Stimulated activated CD8-positive, alpha-beta memory T cell treated with anti-CD3 and anti-CD28 coated beads, Interleukin-4, amount 100 ng/mL, for 48 hours (primary cell): ENCODE measurements at regions not wholly inside any gene's neighbourhood (a gene's known extent, or its start where the extent isn't known, plus 50 kb on each side); places are given as distances from the start of the nearest gene placed in this dataset.

ENCODE experiments used
- DNase-seq: peaks from one replicate; pipeline ENCODE4 v3.0.0-alpha.2; 2020

DNA sequence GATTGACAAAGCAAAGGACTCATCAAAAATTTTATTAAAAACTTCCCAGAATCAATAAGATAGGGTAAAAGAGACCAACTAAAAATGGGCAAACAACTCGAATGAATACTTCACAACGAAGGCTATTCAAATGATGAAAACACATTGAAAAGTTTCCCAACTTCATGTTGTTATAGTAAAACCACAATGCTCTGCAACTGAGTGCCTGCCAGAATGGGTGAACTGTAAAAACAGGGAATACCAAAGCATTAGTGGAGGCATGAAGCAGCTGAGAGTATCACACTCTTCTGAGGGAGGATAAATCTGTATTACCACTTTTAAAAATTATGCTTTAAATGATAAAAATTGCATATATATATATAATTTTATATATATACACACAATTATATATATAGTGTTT, 1214.7 kb downstream of the SORCS3 start:
- DNase-seq = no peak

- no peak for DNase-seq
Observed at GRCh38 chr10:105844676-105845570, 1203.8 kb downstream of the SORCS3 start.

GRCh38 chr10:105844241-105844640, 1203.2 kb downstream of the SORCS3 start:
- DNase-seq = no peak

DNA sequence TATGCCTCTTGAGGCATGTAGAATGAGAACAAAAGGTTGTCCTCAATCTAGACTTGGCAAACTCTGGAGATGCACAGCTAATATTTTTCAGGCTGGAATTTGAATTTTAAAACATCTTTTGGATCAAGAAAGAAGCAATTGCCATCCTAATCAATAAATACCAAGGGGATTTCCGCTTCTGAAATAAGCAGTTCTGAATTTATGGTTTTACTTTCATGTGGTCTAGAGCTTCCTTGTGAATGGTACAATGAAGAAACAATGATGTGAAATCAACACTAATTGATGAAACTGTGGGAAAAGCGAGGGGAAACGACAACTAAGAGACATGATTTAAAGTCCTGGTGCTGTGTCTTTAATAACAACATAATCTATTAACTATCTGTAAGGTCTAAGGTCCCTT, 1202.7 kb downstream of the SORCS3 start:
- DNase-seq = no peak

DNA sequence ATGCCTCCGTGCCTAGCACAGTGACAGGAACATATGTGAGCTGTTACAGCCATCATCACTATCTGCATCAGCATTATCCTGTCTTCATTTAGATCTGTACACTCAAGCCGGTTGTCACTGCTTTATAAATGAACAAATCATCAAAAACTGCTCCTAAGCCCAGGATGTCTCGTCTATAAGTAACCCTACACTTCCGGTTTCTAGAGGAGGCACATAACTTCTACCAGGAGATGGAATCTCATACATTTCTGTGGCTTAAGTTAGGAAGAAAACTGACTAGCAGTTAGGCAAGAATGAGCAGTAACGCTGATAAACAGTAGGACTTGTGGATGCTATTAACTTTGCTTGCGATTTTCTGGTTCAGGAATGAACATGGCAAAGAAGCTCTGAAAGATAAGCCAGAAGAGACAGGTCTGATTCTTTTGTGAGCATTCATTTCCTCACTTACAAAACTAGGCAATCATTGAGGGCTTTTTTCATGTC, 1199.2 kb downstream of the SORCS3 start:
- DNase-seq = no peak

DNA sequence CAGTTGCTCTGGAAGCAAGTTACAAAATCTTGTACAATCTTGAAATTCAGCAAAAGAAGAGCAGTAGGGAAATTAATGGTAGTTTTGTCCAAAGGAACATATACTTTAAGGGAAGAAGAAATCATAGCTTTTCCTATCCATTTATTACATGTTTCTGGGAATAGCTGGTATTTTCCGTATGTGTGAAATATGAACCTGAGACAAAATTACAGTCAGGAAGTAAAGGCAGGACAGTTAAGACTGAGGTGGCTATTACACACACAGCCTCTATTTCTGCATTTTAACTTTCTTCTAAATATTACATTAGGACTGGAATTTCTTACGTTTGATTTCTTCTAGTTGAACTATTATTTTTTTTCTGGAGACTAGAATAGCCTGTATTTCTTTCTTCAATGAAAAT, 1197.3 kb downstream of the SORCS3 start:
- no peak for DNase-seq

DNA sequence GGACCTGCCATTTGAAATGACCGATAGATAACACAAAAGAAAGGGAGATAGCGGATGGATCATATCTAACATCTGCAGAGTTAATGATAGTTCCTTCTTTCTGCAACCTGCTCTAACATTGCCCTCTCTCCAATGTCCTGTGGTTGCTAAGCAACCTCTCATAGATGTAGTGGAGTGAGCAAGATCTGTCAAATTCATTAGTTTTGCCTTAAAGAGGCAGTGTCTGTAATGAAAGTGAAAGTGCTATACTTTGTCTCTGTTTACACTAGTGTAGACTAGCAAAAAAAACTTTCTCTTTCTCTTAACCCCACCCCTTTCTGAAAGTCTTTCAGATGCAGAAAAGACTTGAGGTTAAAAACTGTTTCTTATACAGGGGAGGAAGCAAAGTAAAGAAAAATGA, 1196.9 kb downstream of the SORCS3 start:
- DNase-seq = no peak

DNA sequence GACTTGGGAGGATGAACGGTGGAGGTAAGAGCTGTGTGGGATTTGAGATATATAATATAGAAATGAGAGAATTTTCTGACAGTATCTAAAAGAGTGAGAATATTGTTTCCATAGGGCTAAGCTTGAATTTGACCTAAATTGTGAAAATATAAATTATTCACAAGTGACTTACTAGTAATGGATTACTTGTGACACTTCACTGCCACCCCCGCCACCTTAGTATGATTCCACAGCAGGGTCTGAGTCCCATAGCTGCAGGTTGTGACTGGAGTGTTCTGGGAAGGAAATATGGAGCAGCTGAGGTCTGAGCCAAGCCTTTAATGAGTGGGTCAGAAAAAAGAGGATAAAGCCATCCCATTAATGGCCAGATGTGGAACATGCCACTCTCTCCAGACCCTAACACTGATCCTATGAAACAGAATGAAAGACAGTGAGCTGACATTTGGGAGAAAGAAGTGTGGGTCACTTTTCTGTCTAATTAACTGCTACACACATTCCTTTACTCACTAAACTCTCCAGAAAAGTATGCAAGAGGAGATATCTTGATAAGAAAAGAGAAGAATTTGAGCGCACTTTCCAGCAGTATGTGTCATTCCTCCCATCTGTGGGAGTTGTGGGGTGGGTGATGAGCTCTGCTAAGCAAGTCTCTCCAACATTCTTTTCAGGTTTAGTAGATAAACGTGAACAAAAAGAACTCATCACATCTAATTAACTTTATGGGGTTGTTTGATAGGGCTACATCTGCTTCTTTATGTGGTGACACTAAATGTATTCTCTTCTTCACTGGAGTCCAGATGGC, 1193.4 kb downstream of the SORCS3 start:
- DNase-seq = no peak

- DNase-seq = no peak
Observed at GRCh38 chr10:105827133-105827532, 1186.0 kb downstream of the SORCS3 start.

GRCh38 chr10:105807935-105808587, 1167.0 kb downstream of the SORCS3 start:
- no peak for DNase-seq

- no peak for DNase-seq
Observed at GRCh38 chr10:105803206-105803605, 1162.1 kb downstream of the SORCS3 start.

- no peak for DNase-seq
Observed at GRCh38 chr10:105800641-105801040, 1159.6 kb downstream of the SORCS3 start.

DNA sequence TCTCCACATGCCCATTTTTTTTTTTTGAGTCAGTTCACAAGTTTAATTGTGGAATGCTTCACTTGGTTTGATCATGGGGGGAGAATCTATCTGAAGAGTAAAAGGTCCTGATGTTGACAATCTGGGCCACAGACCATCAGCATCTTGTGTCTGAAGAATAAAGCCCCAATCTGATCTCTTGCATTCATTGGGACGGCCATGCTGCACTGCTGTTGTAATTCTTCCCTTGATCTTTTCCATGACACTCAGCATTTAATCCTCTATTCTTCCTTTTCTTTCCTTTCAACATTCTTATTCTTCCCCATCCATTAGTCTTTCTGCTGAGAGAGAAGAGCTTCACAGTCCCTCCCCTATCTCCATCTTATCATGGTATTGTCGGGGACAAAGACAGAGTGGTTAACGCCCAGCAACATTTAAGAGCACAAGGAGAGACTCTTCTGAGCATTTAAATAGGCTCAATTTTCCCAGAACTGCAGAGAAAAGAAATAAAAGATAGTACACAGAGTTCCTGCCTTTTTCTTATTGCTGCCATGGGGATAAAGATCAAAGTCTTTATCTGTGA, 1157.3 kb downstream of the SORCS3 start:
- no peak for DNase-seq

DNA sequence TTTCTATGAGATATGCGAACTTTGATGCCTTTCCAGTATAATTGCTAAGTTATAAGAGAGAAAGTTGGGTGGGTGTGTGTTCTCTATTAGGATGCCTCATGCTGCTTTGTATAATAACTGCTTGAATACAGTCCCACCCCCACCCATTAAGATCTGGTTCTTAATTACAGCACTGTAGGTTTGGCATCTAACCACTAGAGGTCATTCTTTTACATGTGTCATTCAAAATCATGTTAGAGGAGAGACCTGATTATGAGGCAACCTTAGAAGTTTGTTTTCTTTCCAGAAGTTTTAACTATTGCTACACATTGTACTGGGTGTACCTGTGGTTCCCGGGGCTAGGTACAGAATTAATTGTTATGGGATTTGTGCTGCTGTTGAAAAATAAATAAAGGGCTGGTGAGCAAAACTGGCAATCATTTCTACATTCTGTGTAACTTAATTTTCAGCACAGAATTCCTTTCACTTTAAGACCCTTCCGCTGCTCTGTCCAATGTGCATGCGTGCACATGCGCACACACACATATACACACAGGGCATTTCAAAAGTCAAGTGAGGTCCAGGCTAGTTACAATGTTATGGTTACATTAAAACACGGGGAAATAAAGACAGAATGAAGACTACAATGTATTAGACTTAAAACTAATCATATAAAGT, 1156.3 kb downstream of the SORCS3 start:
- DNase-seq = no peak

DNA sequence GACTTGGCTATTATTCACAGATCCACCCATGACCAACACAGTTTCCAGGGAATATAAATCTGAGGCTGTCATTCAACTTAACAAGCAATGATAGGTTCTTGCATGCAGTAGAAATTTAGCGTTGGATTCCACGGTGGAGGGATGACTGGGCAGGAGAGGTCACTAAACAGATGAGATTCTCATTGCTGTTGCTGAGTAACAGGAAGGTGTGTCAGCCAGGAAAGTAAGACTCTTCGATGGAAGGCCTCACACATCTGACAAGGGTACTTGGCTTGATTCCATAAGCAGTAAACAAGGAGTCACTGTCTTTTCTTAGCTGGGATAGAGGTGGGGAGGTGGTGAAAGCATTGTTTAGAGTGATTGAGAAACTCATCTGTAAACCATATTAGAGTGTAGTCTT, 1152.0 kb downstream of the SORCS3 start:
- no peak for DNase-seq

DNA sequence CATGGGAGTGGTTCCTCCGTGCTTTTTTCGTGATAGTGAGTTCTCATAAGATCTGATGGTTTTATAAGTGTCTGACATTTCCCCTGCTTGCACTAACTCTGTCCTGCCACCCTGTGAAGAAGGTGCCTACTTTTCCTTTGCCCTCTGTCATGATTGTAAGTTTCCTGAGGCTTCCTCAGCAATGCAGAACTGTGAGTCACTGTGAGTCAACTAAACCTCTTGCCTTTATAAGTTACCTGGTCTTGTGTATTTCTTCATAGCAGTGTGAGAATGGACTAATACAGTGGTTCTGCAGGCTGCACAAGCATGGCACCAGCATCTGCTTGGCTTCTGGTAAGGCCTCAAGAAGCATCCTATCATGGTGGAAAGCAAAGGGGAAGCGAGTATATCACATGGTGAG, 1144.6 kb downstream of the SORCS3 start:
- no peak for DNase-seq

DNA sequence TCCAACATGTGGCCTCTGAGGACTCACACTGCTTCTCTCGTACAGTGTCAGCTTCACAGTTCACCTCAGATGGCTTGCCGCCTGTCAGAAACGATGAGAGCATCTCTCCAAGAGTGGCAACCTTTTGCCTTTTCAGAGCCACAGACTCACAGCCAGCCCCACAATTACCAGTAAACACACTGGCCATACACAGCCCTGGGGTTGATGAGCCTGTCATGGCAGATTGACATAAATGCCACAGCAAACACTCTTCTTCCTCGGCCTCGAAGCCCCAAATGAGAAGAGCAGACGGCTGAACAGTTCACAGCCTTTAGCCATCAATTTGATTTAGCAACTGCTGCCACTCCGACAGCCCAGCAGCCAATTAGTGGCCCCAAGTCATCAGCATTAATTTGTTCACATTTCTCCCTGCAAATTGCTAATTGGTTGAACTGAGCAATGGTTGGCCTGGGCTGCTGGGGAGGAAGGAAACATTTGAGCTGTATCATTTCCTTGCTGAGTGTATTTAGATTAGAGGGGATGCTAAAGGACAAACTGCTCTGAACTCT, 1142.9 kb downstream of the SORCS3 start:
- no peak for DNase-seq

DNA sequence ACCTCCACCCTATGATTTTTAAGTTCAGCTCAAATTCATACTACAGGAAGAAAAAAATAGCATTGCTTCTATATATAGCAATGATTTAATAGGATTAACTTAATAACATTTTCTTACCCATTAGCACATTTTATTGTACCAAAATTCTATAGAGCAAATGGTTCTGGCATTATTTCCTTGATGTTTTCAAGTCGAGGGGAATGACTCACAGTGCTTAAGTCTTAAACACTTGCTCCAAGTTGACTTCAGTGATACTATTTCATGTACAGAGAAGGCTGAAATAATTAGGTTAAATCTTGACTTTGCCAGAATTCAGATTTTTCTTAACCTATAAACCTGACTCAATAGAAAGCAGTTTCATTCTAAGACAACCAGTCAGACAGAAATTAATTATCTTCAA, 1133.8 kb downstream of the SORCS3 start:
- no peak for DNase-seq

DNA sequence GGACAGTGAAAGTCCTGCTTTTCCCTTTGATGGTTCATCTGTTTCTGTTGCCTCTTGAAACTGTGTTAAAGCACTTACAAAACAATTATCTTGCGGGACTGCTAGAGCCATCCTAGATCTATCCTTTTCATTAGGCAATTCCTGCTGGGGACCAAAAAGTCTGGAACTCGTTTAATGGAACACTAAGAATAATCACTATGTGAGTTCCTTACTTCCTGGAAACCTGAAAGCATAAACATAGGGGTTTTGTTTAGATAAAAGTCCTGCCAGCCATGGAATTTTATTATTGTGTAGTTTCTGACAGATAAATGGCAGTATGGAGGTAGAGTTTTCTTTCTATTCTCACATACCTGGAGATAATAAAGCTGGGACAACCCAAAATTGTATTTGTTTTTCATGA, 1133.3 kb downstream of the SORCS3 start:
- no peak for DNase-seq

DNA sequence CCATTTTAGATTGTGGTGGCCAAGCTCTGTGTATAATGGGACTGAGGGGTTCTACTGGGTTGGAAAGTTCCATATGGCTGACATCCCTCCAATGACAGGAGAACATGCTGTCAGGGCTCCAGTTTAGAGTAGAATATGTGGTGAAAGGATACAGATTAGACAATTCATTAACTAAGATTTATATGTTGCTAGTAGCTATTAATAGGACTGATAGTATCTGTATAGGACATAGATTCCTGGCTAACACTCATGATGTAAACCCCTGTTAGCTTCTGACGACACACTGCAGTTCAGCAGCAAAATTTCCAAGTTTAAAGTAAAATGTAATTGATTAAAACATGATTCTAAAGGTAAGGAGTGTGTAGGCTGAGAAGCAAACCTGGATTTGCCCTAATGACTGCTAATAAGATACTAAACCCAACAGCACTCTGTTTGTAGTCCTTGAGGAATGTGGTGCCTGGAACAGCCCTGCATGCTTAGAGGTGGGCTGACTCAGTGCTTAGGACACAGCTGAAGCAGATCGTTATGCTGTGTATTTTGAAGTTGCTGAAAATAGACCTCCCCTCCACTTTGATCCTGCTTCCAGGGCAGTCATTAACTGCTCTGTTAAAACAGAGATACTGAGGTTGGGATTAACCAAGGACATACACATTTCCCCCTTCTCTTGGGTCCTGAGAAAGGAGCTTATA, 1129.6 kb downstream of the SORCS3 start:
- no peak for DNase-seq
